ENCODE measurements at regions not wholly inside any gene's neighbourhood (a gene's known extent, or its start where the extent isn't known, plus 50 kb on each side); places are given as distances from the start of the nearest gene placed in this dataset.
A peak's percentile ranks its signal among the peaks of the same experiment; 100 is the strongest.
"Not testable (repeated sequence)": the region's sequence is repeated elsewhere in the genome, so short reads cannot be mapped to it uniquely, and the experiment has no call there.

- not testable (repeated sequence) for DNase-seq (ENCODE audit: low spot score)
Observed at GRCh38 chr1:220475608-220476007, 52.3 kb upstream of the MARK1 start.

- DNase-seq (ENCODE audit: low spot score), result not testable (repeated sequence)
Observed at GRCh38 chr1:220475141-220475540, 52.8 kb upstream of the MARK1 start.

- DNase-seq (ENCODE audit: low spot score), result no peak
Observed at GRCh38 chr1:220473440-220473839, 54.5 kb upstream of the MARK1 start.

- DNase-seq (ENCODE audit: low spot score), result no peak
Observed at GRCh38 chr1:220462752-220463151, 65.2 kb upstream of the MARK1 start.

GRCh38 chr1:220458936-220459335, 69.0 kb upstream of the MARK1 start:
- DNase-seq (ENCODE audit: low spot score), result peak; percentile 43

GRCh38 chr1:220457957-220458609, 69.9 kb upstream of the MARK1 start:
- DNase-seq (ENCODE audit: low spot score), result no peak

GRCh38 chr1:220455559-220455958, 72.4 kb upstream of the MARK1 start:
- DNase-seq (ENCODE audit: low spot score), result no peak

- DNase-seq (ENCODE audit: low spot score), result no peak
Observed at GRCh38 chr1:220454155-220454777, 73.7 kb upstream of the MARK1 start.

GRCh38 chr1:220453371-220453770, 74.6 kb upstream of the MARK1 start:
- peak; percentile 37 for DNase-seq (ENCODE audit: low spot score)

- DNase-seq (ENCODE audit: low spot score), result no peak
Observed at GRCh38 chr1:220451532-220451931, 76.4 kb upstream of the MARK1 start.

GRCh38 chr1:220450927-220451326, 77.0 kb upstream of the MARK1 start:
- no peak for DNase-seq (ENCODE audit: low spot score)

GRCh38 chr1:220448217-220448616, 79.7 kb upstream of the MARK1 start:
- DNase-seq (ENCODE audit: low spot score), result no peak

- not testable (repeated sequence) for DNase-seq (ENCODE audit: low spot score)
Observed at GRCh38 chr1:220444586-220444985, 83.3 kb upstream of the MARK1 start.

GRCh38 chr1:220441211-220441610, 86.7 kb upstream of the MARK1 start:
- DNase-seq (ENCODE audit: low spot score), result no peak

GRCh38 chr1:220438741-220439140, 89.2 kb upstream of the MARK1 start:
- no peak for DNase-seq (ENCODE audit: low spot score)

- no peak for DNase-seq (ENCODE audit: low spot score)
Observed at GRCh38 chr1:220432408-220432807, 95.5 kb upstream of the MARK1 start.

GRCh38 chr1:220431554-220432239, 96.2 kb upstream of the MARK1 start:
- DNase-seq (ENCODE audit: low spot score), result no peak

GRCh38 chr1:220430586-220430985, 97.3 kb upstream of the MARK1 start:
- no peak for DNase-seq (ENCODE audit: low spot score)

GRCh38 chr1:220430059-220430458, 97.9 kb upstream of the MARK1 start:
- no peak for DNase-seq (ENCODE audit: low spot score)

- DNase-seq (ENCODE audit: low spot score), result no peak
Observed at GRCh38 chr1:220426989-220427388, 100.9 kb upstream of the MARK1 start.

GRCh38 chr1:220425852-220426251, 102.1 kb upstream of the MARK1 start:
- DNase-seq (ENCODE audit: low spot score), result no peak

- no peak for DNase-seq (ENCODE audit: low spot score)
Observed at GRCh38 chr1:220421508-220421907, 106.4 kb upstream of the MARK1 start.

- no peak for DNase-seq (ENCODE audit: low spot score)
Observed at GRCh38 chr1:220420726-220421125, 107.2 kb upstream of the MARK1 start.
